ENCODE measurements at regions not wholly inside any gene's neighbourhood (a gene's known extent, or its start where the extent isn't known, plus 50 kb on each side); places are given as distances from the start of the nearest gene placed in this dataset.

DNA sequence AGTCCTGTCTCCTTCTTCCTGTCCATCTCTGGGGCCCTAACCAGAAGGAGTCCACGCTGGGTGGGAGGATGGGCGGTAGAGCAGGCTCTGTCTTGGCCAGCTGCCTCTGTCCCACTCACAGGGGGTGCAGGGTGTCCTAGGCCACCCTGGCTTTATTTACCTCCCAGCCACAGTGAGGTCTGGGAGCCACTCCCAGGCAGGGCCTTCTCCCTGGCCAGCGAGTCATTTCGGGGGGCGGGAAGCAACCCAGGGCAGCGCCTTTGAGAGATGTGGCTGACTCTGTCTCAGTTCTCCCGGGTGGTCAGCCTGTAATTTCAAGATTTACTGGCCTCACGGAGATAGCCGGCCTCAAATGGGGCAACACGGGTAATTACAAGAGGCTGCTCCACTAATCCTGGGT is 67.4 kb upstream of the PTCH1 start:
- H3K4me3 ChIP-seq (ENCODE audit: low read length, poor library complexity, severe bottlenecking) = no peak overlapping the region
- no peaks in the 10 kb centered on the region for H3K27me3 ChIP-seq (ENCODE audit: insufficient read depth, low read length, poor library complexity, severe bottlenecking)
- no peak overlapping the region for H2AFZ ChIP-seq (ENCODE audit: low read length)
- H3K4me1 ChIP-seq (ENCODE audit: insufficient read depth, low read length, poor library complexity, severe bottlenecking) = no peaks in the 10 kb centered on the region
- no peak overlapping the region for H3K9ac ChIP-seq (ENCODE audit: low read depth, low read length, poor library complexity, severe bottlenecking)
- TF ChIP-seq CTCF (conservative IDR thresholded peaks at IDR 0.05; ENCODE audit: low read length) (no peak), EZH2phosphoT487 (IDR thresholded peaks at IDR 0.05; ENCODE audit: borderline replicate concordance) (no peak)
- no peaks in the 10 kb centered on the region for H3K79me2 ChIP-seq (ENCODE audit: insufficient read depth, low read length)
- no peak overlapping the region for H3K4me2 ChIP-seq (ENCODE audit: low read depth, low read length, poor library complexity, severe bottlenecking)
- H3K36me3 ChIP-seq (ENCODE audit: insufficient read depth, low read length) = no peaks in the 10 kb centered on the region
- H3K9me2 ChIP-seq (replicated peaks; ENCODE audit: low read depth, low read length) = no peaks in the 10 kb centered on the region
- no peaks in the 10 kb centered on the region for H4K20me1 ChIP-seq (ENCODE audit: insufficient read depth, low read length, poor library complexity, severe bottlenecking)
- H3K9me3 ChIP-seq (ENCODE audit: insufficient read depth, low read depth, low read length) = no peaks in the 10 kb centered on the region
- no peaks in the 10 kb centered on the region for H3F3A ChIP-seq (ENCODE audit: low read depth)

- no peaks in the 10 kb centered on the region for H3F3A ChIP-seq (ENCODE audit: low read depth)
- no peak overlapping the region for H3K4me2 ChIP-seq (ENCODE audit: low read depth, low read length, poor library complexity, severe bottlenecking)
- H3K79me2 ChIP-seq (ENCODE audit: insufficient read depth, low read length) = no peaks in the 10 kb centered on the region
- H3K4me3 ChIP-seq (ENCODE audit: low read length, poor library complexity, severe bottlenecking) = no peak overlapping the region
- H3K4me1 ChIP-seq (ENCODE audit: insufficient read depth, low read length, poor library complexity, severe bottlenecking) = no peaks in the 10 kb centered on the region
- no peaks in the 10 kb centered on the region for H4K20me1 ChIP-seq (ENCODE audit: insufficient read depth, low read length, poor library complexity, severe bottlenecking)
- TF ChIP-seq CTCF (conservative IDR thresholded peaks at IDR 0.05; ENCODE audit: low read length) = no peak
- TF ChIP-seq EZH2phosphoT487 (IDR thresholded peaks at IDR 0.05; ENCODE audit: borderline replicate concordance) = no peak
- H3K27me3 ChIP-seq (ENCODE audit: insufficient read depth, low read length, poor library complexity, severe bottlenecking) = no peaks in the 10 kb centered on the region
- H3K9me3 ChIP-seq (ENCODE audit: insufficient read depth, low read depth, low read length) = no peaks in the 10 kb centered on the region
- H3K9me2 ChIP-seq (replicated peaks; ENCODE audit: low read depth, low read length) = no peaks in the 10 kb centered on the region
- H2AFZ ChIP-seq (ENCODE audit: low read length) = no peak overlapping the region
- no peak overlapping the region for H3K9ac ChIP-seq (ENCODE audit: low read depth, low read length, poor library complexity, severe bottlenecking)
- no peaks in the 10 kb centered on the region for H3K36me3 ChIP-seq (ENCODE audit: insufficient read depth, low read length)
Measured at GRCh38 chr9:95581900-95582299, 65.1 kb upstream of the PTCH1 start.

DNA sequence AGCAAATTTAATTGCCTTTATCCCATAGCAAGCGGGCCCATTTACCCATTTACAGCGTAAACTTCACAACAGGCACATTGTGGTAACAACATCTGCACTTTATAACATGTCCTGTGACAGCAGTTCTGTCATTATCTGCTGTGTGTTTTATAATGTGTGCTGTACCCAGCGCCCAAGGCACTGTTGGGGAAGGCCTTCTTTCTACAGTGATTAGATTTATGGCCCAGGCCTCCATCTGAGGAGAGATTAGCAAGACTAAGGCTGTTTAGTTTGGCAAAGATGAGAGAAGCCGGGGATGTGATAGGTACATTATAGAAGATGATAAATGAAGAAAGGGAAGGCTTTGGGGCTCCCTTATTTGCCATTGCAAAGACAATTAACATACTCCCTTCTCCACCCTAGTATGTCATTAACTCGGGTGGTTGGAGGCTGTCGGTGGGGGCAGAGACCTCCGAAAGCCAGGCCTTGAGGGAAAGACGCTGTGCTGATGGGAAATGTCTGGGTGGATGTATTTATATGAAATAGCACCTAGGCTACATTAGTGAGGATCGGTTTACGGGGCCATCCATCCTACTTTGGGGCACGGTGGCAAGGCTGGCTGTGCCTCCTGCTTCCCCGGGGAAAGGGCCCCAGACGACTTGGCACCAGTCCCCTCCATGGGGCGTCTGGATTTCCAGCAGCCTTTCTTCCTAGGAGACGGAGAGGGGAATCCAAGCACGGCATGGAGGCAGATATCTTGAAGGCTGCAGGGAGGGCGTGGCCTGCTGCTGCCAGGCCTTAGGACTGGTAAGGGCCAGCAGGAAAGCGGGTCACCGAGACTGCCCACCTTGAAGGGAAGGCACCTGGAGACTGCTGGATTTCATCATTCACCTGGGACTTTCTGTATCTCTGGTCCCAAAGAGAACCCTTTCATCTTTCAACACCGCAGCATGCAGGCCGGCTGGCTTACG is 64.3 kb upstream of the PTCH1 start:
- H3K4me2 ChIP-seq (ENCODE audit: low read depth, low read length, poor library complexity, severe bottlenecking) = no peak overlapping the region
- TF ChIP-seq CTCF (conservative IDR thresholded peaks at IDR 0.05; ENCODE audit: low read length) (no peak), EZH2phosphoT487 (IDR thresholded peaks at IDR 0.05; ENCODE audit: borderline replicate concordance) (no peak)
- no peaks in the 10 kb centered on the region for H3F3A ChIP-seq (ENCODE audit: low read depth)
- no peak overlapping the region for H3K4me3 ChIP-seq (ENCODE audit: low read length, poor library complexity, severe bottlenecking)
- H3K27me3 ChIP-seq (ENCODE audit: insufficient read depth, low read length, poor library complexity, severe bottlenecking) = no peaks in the 10 kb centered on the region
- no peaks in the 10 kb centered on the region for H3K4me1 ChIP-seq (ENCODE audit: insufficient read depth, low read length, poor library complexity, severe bottlenecking)
- no peaks in the 10 kb centered on the region for H4K20me1 ChIP-seq (ENCODE audit: insufficient read depth, low read length, poor library complexity, severe bottlenecking)
- H3K9me3 ChIP-seq (ENCODE audit: insufficient read depth, low read depth, low read length) = no peaks in the 10 kb centered on the region
- H3K79me2 ChIP-seq (ENCODE audit: insufficient read depth, low read length) = no peaks in the 10 kb centered on the region
- no peak overlapping the region for H3K9ac ChIP-seq (ENCODE audit: low read depth, low read length, poor library complexity, severe bottlenecking)
- no peak overlapping the region for H2AFZ ChIP-seq (ENCODE audit: low read length)
- no peaks in the 10 kb centered on the region for H3K9me2 ChIP-seq (replicated peaks; ENCODE audit: low read depth, low read length)
- no peaks in the 10 kb centered on the region for H3K36me3 ChIP-seq (ENCODE audit: insufficient read depth, low read length)
